ENCODE measurements at regions not wholly inside any gene's neighbourhood (a gene's known extent, or its start where the extent isn't known, plus 50 kb on each side); places are given as distances from the start of the nearest gene placed in this dataset.
A peak's percentile ranks its signal among the peaks of the same experiment; 100 is the strongest.

DNA sequence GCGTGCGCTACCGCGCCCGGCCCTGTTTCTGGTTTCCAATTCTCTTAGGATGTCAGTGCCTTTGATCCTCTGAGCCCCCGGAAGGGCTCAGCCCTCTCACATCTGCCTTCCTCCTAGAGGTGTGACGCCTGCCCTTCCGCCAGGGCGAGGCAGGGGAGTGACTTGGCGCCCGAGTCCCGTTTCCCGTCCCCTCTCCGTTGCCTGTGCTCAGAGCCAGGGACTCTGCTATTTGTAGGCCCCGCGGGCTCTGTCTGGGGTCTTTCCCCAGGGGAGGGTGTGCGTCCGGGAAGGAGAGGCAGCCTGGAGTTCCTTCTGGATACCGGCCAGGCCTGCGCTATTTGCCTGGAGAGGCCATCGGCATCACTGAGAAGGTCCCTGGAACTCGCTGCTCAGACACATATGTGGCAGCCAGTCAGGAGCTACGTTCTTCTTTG, 103.7 kb upstream of the TAF1B start:
- DNase-seq, result peak in 1 of 2 donors; percentile 32

DNA sequence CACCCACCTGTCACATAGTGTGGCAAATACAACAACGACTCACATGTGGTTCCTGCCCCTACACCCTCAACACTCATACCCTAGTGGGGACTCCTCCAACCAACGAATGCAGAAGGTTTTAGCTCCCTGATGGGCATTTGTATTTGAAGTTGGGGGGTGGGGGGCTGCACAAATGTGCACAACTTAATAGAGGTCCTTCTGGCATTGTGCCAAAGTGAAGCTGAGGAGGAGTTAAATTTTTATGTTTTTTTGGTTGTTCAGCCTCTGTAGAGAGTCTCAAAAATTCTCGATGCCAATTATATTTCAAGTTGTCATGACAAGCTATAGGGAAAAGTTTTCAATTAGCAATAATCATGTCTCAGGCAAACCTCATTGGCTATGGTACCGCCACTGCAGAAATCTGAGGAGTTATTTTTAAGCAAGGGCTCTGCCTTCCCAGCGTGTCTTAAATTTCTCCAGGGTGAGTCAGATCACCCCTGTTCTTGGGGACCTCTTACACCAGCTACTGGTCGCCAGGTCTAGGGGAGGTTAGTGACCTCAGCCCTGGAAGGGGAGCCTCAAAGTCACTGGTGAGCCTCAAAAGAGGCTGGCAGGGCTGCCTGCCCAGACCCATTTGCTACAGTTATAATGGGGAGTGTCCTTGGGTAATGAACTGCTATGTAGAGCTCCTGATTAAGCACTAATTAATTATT, 102.7 kb upstream of the TAF1B start:
- no peak for DNase-seq

DNA sequence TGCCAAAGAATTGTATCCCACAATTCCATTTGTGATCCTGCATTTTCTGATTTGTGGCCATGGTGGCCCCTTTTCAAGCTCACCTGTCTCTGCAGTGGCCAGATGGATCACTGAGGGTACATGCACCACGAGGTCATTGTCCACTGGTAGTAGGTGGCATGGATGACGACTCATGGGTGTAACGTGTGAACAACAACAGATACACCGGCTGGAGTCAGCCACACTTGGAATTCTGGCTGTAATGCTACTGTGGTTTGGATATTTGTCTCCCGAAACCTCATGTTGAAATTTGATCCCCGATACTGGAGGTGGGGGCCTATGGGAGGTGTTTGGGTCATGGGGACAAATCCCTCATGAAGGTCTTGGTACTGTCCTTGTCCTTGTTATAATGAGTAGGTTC, 102.2 kb upstream of the TAF1B start:
- no peak for DNase-seq

DNA sequence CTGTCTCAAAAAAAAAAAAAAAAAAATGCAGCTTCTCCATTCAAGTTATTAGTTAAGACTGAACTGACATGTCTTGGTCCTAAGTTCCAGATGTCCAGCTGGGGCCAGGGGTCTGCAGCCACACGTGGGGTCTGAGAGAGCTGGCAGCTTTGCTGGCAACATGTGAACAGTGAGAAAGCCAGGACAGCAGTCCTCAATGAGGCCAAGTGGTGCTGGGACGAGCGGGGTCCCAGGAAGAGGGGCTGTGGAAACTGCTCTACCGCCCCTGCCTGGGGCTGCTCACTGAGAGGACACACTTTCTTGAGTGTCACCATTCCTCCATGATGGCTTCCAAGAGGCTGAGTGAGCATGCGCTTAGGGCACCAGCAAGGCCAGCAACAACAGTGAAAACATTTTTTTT, 100.7 kb upstream of the TAF1B start:
- no peak for DNase-seq

DNA sequence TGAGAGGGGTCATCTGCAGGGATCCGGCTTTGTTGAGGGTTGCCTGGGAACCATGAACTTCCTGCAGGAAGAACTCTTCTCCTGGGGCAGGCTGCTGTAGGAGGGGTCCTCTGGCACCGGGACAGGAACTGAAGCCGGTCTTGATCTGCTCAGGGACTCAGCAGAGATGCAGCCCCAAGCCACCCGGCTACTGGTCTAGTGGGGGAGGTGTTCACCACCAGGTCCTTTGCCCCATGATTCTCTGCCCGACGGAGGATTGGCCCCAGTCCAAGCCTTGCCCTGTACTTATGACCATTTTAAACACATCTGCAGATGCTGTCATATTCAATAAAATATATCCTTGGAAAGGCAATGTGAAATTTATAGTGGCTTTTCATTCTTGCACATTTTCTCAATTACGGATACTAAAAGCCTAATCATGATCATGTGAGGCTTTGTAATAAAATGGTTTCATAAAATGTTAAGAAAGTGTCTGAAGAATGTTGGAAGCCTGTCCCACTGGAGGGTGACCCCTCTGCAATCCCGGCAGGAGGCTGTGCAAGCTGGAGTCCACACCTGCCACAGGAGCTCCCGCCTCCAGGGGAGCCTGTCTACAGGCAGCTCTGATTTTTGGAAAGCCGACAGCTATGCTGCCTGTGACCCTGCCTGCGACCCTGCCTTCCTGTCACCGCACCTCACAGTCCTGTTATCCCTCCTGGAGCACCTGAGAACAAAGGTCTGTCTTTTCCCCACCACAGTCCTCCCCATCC, 98.8 kb upstream of the TAF1B start:
- no peak for DNase-seq

DNA sequence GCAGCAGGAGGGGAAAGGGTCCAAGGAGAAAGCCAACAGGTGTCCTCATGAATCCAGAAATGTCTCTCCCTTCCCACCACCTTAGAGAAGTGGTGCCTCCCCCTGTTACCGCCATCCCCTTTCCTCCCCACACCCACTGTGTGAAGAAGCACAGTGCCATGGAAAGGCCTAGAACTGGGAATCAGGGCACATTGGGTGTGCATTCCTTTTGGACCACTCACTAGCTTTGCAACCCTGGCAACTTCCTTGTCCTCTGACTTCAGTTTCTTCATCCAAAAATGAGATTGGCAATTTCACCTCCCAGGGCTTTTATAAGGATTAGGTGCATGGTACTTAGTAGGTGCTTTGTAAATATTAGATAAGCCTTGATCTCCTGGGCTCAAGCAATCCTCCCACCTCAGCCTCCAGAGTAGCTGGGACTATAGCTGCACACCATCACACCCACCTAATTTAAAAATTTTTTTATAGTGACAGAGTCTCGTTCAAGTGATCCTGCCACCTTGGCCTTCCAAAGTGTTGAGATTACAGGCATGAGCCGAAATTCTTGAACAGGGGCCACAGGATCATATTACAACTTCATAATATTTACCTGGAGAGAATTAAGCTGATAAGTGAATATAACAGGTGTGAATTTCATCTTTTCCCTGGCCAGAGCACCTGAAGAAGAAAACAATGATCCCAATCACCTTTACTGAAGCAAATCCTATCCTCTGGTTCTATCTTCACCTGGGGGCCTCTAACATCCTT, 97.9 kb upstream of the TAF1B start:
- no peak for DNase-seq

DNA sequence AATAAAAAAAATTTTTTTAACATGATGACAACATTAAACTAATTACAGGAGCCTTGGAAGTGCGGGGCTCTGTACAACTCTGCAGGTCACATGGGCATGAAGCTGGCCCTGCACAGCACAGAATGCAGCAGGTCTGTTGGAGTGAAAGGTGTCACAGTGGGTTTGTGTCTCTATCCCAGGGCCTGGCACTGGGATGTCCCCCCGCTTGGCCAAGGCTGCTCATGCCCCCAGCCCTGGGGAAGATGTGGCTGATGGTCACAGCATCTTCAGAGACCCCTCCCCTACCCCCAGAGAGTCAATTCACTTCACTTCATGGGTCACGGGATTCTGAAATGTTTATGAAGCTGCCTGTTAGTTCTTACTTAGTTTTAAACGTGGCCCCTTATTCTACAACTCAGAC, 95.9 kb upstream of the TAF1B start:
- no peak for DNase-seq

DNA sequence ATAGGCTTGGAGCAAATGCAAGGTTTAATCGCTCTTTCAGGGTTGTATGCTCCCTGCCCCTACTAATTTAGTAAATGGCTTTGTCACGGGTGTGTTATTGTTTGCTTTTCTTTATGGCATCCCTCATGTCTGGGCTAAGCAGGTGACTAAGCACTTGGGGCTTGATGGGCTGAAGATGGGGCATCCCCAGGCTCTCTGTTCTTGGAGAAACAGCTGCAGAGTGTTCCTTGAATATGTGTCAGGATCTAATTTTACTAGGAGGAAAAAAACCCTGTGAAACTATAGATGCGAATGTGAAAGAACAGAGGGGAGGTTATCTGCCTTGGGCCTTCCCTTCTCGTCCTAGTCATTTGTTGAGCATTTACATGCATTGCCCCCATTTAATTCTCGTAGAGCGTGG, 94.7 kb upstream of the TAF1B start:
- DNase-seq, result no peak

DNA sequence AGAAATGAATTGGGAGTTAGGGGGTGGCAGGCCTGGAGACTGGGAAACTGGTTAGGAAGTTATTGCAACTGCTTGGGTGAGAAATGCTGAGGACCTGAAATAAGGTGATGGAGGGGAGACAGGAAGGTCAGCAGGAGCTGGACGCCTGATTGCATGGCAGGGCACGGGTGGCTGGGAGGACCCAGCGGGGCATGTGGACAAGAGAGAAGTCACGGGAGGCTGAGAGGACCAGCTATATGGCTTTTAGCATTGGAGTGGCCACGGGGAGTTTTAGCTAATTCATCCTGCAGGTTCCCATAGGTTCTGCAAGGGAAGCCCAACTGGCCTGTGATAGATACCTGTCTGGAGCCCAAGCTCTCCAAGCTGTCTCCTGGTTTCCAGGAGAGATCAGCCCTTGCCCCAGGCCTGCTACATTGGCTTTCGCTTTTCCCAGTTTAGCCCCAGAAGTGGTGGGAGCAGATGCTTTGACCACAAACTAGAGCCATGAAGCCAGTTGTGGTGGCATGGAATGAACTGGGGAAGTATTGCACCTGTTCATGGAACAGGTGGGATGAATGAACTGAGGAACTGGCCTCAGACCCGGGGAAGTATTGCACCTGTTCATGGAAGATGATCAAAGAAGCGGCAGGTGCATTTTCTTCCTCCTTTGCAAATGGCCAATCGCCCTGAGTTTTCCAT, 93.6 kb upstream of the TAF1B start:
- no peak for DNase-seq

DNA sequence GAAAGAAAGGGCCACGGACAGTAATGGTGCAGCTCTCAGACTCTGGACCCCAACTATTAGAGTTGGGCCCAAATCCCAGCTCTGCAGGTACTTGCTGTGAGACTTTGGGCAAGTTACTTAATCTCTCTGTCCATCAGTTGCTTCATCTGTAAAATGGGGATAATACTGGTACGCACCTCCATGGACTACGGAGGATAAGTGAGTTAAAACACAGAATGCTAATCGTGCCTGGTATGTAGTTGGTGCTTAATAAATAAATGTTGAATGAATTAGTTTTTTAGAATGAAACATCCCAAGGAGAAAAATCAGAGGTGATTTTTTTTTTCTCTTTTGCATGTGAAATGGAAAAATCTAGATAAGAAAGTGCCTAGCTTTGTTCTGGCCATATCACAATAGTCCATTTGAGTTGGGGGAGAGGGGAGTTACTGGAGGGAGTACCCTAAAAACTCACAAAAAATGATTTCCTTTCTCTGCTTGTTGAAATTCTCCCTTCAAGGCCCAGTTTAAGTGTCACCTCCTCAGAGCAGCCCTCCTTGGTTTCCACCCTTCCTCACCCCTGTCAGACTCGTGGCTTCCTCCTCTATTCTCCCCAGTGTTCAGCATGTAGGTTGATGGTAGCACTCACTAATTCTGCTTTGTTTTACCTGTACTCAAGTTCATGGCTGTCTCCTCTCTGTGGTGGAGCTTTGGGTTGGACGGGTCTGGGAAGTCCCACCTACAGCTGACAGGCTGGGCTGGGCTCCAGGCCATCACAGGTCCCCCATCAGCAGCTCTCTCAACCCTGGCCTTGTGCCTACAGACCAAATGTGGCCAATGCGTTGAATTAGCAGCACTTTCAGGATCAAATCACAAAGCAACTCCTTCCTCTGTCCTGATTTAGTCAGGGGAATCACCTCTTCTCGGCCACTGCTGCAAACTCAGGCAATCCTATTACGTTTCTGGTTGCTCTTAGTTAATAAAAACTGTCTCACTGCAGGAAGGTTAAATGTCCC, 92.8 kb upstream of the TAF1B start:
- DNase-seq, result no peak

DNA sequence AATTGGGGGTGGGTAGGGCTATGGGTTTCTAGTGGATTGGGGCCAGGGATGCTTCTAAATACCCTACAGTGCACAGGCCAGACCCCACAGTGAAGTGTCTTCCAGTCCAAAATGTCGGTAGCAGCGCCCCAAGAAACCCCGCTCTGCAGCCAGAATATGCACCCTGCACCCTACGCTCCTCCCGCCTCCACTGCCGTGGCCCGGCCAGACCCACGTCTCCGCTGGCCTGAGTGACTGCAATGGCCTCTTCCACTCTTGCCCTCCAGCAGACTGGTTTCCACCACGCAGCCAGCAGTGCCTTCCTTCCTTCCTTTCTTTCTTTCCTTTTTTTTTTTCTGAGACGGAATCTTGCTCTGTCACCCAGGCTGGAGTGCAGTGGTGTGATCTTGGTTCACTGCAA, 91.4 kb upstream of the TAF1B start:
- DNase-seq, result no peak

DNA sequence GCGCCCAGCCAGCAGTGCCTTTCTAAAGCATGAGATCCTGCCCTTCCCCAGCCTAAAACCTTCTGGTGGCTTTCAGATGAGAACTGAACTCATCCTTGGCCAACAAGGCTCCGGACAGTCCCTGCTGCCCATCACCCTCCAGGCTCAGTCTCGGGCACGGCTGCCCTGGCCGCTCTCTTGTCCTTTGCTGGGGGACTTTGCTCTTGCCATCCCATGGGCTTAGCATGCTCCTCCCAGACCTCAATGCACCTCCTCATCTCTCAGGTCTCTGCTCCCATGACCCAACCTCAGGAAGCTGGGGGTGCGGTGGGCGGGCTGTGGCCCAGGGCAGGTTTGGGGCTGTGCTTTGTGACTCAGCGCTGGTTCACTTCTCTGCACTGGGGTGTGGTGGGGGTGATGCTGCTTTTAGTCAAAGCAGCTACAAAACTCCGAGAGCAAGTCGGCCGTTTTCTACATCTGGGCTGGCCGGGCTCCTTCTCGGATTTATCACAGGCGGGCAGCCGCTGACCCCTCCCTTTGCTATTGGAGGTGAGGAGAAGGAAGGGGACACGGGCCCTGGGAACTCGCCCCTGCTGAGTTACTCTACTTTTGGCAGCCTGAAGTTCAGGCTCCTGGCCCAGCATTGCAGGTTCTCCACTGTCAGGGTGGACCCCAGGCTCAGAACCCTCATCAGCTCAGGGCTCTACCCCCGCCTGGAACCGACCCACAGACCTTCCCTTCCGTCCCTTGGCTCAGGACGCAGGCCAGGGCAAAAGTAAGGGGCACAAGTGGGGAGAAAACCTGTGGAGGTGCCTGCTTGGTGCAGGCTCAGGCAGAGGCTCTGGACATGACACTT, 90.6 kb upstream of the TAF1B start:
- DNase-seq, result peak; percentile 82 to 83

DNA sequence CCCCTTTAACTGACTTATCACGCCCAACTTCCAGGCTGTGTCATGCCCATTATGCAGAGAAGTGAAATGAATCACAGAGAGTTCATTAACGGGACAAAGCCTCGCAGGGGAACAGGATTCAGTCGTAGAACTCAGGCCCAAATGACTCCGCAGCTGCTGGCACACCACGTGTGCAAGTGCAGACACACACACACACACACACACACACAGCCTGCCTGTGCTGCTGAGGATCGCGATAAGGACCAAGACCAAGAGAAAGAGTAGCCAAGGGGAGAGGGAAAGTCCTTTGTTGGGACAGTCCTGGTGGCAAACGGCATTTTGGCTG, 90.0 kb upstream of the TAF1B start:
- peak; percentile 60 to 64 for DNase-seq

DNA sequence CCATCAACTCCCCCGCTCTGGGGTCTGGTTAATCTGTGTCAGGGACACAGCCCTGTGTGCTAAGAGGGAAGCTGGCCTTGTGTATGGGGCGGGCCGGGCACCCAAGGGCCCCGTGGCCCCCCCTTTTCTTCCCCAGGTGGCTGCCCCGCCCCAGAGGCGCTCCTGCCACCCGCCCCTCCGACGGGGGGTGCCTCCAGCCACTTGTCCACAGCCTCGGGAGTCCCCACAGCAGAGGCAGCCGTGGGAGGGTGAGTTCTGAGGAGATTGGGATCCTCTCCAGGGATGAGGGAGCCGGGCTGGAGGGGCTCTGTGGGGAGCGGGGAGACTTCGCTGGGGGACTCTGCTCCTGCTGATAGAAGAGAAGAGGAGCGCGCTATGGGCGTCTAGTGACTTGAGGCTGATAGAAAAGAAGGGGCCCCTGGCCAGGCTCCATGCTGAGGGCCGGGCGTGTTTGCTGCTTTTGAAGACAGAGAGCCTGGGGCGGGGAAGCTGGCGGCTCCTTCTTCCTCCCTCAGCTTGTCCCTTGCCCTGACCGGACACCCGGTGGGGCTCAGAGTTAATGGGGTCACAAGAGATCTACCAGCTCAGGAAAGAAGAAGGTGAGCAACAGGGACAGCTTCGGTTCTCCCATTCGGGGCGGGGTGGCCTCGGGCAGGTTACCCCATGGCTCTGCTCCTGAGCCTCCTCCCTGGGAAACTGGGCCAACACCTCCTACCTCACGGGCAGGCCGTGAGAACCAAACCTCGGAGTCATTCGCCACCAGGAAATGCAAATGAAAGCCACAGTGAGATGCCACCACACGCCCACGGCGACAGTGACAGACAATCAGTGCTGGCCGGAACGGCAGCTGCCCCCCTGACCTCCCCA, 89.4 kb upstream of the TAF1B start:
- DNase-seq, result peak in 1 of 2 donors; percentile 59

DNA sequence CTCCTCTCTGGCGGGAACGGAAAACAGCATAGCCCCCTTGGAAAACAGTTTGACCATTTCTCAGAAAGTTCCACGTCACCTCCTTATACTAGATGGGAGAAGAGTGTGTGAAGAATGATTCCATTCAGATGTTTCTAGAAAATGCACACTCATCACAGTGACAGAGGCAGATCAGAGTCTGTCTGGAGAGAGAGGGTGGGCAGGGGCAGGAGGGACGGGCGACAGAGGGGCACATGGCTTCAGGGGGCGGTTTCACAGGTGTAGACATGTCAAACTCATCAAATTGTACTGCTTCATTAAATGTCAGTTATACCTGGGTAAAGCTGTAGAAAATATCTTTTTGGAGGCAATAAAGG, 88.8 kb upstream of the TAF1B start:
- no peak for DNase-seq

DNA sequence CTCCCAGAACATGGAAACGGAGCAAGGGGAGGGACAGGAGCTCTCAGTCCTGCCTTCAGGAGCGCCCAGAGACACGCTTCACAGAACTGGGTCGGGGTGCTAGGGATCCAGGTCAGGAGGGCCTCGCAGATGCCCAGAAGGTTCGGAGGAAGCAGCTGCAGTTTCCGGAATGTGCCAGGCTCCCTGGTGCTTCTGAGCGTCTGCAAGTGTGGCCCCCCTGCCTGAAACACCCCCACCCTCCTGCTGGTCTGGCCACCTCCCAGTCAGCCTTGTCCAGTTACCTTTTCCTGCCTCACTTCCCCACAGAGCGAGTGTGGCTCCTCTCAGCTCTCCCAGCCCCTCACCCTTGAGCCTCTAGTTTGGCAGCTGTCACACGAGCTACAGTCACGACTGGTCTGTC, 88.3 kb upstream of the TAF1B start:
- DNase-seq, result no peak

DNA sequence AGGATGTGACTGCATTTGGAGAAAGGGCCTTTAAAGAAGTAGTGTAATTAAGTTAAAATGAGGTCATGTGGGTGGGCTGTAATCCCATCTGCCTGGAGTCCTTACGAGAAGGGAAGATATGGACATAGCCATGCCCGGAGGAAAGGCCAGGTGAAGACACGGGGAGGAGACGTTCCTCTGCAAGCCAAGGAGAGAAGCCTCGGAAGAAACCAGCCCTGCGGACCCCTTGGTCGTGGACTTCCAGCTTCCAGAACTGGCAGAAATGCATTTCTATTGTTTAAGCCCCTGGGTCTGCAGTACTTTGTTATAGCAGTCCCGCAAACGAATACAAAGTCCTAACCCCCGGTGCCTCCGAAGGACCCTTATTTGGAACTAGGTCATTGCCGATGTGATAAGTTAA, 87.6 kb upstream of the TAF1B start:
- no peak for DNase-seq

DNA sequence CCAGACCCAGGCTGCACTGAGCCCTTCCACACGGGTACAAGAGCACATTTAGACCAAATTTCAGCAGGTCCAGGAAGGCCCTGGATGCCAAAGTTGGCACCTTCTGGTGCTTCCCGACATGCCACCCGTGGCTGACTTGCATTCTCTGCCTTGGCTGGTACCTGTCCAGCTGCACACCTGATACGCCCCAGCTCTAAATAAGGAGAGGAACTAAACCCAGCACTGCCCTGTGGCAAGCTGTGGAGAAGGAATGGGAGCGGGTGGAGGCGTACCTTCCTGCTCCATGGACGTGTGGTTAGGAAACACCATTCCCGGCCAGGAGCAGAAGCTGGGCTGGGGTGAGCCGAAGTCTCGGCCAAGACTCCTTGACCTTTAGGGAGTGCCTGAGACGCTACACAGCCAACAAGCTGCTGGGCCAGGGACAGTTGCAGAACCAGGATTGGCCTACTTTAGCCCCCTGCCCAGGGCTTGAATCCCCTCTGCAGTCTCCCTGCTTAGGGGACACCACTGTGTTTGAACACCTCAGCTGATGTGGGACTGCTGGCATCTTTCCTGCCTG, 86.5 kb upstream of the TAF1B start:
- DNase-seq, result no peak

DNA sequence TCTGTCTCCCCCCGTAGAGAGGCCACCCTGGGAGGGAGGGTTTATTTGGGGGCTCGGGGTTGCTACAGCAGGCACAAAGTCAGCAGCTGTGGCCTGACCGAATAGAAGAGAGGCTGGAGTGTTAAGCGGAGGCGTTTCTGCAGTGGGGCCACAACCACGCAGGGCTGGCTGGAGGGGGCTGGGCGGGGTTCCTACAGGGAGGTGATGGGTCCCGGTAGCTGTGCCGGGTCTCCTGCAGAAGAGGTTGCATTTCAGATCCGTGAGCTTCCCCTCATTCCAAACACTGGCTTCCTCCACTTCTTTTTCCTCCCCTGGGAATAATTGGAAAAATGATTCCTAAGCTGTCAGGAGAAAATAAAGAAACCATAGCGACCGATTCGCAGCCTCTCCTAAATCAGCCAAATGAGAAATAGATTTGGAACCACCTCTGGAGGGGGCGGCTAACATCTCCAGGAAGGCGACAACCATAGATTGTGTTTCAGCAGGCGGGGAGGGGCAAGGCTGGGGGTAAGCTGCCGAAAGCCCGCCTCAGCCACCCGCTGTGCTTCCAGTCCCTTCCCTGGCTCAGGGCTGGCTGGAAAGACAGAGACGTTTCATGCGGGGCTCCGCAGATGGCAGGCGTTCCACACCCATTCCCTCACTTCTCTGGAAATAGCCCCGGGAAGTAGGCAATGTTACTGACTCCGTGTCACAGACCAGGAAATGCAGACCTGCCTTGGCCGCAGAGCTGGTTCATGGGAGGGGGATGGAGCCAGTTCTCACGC, 85.6 kb upstream of the TAF1B start:
- no peak for DNase-seq

Measured in stimulated activated CD4-positive, alpha-beta T cell treated with anti-CD3 and anti-CD28 coated beads, Interleukin-2, amount 100 ng/mL, for 48 hours (primary cell).